ENCODE measurements at regions not wholly inside any gene's neighbourhood (a gene's known extent, or its start where the extent isn't known, plus 50 kb on each side); places are given as distances from the start of the nearest gene placed in this dataset.

GRCh38 chrX:99266255-99266654, 1143.8 kb downstream of the PCDH19 start:
- no peak for TF ChIP-seq CTCF (conservative IDR thresholded peaks at IDR 0.05; ENCODE audit: low read depth, low read length)
- TF ChIP-seq EZH2 (IDR thresholded peaks at IDR 0.05; ENCODE audit: low read length, unreplicated experiment), result no peak
- no peak for TF ChIP-seq EZH2phosphoT487 (IDR thresholded peaks at IDR 0.05; ENCODE audit: borderline replicate concordance, low read length)
